Neuron (in vitro differentiated cells): ENCODE measurements at regions not wholly inside any gene's neighbourhood (a gene's known extent, or its start where the extent isn't known, plus 50 kb on each side); places are given as distances from the start of the nearest gene placed in this dataset.

Experiments used
- H2AFZ ChIP-seq: one replicate; pipeline ENCODE4 v1.6.1; 2013; ENCODE audit warnings: low read depth, mild to moderate bottlenecking, inconsistent platforms, low read length, moderate library complexity
- H3K27me3 ChIP-seq: one replicate; pipeline ENCODE4 v1.6.1; 2013; ENCODE audit warnings: low read length; ENCODE audit not compliant: insufficient read depth
- H3K36me3 ChIP-seq: one replicate; pipeline ENCODE4 v1.6.1; 2013; ENCODE audit warnings: low read length; ENCODE audit not compliant: insufficient read depth
- H3K4me1 ChIP-seq: one replicate; pipeline ENCODE4 v1.6.1; 2013; ENCODE audit warnings: low read length; ENCODE audit not compliant: insufficient read depth
- H3K4me3 ChIP-seq: 2 replicates; pipeline ENCODE4 v1.5.1; 2013; ENCODE audit warnings: mild to moderate bottlenecking, low read length, moderate library complexity
- H3K9me3 ChIP-seq: one replicate; pipeline ENCODE4 v1.6.1; 2013; ENCODE audit warnings: low read length

- no peaks in the 10 kb centered on the region for H3K27me3 ChIP-seq
- no peaks in the 10 kb centered on the region for H3K9me3 ChIP-seq
- H2AFZ ChIP-seq: no peak overlapping the region
- no peak overlapping the region for H3K4me3 ChIP-seq
- H3K4me1 ChIP-seq: peaks cover 12% of the 10 kb centered on the region
- H3K36me3 ChIP-seq: no peaks in the 10 kb centered on the region
These were observed 116.8 kb upstream of the FIGN start for GRCh38 chr2:163852616-163853015.

GRCh38 chr2:163849756-163850435 is 114.1 kb upstream of the FIGN start:
- no peaks in the 10 kb centered on the region for H3K9me3 ChIP-seq
- no peaks in the 10 kb centered on the region for H3K36me3 ChIP-seq
- peaks cover 12% of the 10 kb centered on the region for H3K4me1 ChIP-seq
- H3K27me3 ChIP-seq: no peaks in the 10 kb centered on the region
- peak overlapping the region; percentile 30 for H2AFZ ChIP-seq
- no peak overlapping the region for H3K4me3 ChIP-seq

GRCh38 chr2:163838890-163839289 is 103.1 kb upstream of the FIGN start:
- no peaks in the 10 kb centered on the region for H3K9me3 ChIP-seq
- no peak overlapping the region for H2AFZ ChIP-seq
- no peaks in the 10 kb centered on the region for H3K27me3 ChIP-seq
- H3K4me1 ChIP-seq: peaks cover 3% of the 10 kb centered on the region
- H3K36me3 ChIP-seq: no peaks in the 10 kb centered on the region
- no peak overlapping the region for H3K4me3 ChIP-seq

- Histone ChIP-seq H3K4me3 (no peak overlapping the region), H3K36me3 (no peaks in the 10 kb centered on the region), H2AFZ (no peak overlapping the region), H3K9me3 (no peaks in the 10 kb centered on the region), H3K4me1 (peaks cover 13% of the 10 kb centered on the region), H3K27me3 (no peaks in the 10 kb centered on the region)
These were observed 100.4 kb upstream of the FIGN start for GRCh38 chr2:163836167-163836566.

- H2AFZ ChIP-seq: no peak overlapping the region
- no peaks in the 10 kb centered on the region for H3K9me3 ChIP-seq
- H3K4me3 ChIP-seq: no peak overlapping the region
- H3K36me3 ChIP-seq: no peaks in the 10 kb centered on the region
- peaks cover 13% of the 10 kb centered on the region for H3K4me1 ChIP-seq
- no peaks in the 10 kb centered on the region for H3K27me3 ChIP-seq
These were observed 99.0 kb upstream of the FIGN start for GRCh38 chr2:163834841-163835240.

GRCh38 chr2:163834221-163834620 is 98.4 kb upstream of the FIGN start:
- Histone ChIP-seq H3K27me3 (no peaks in the 10 kb centered on the region), H2AFZ (no peak overlapping the region), H3K4me1 (peaks cover 13% of the 10 kb centered on the region), H3K9me3 (no peaks in the 10 kb centered on the region), H3K4me3 (no peak overlapping the region), H3K36me3 (no peaks in the 10 kb centered on the region)

GRCh38 chr2:163828771-163829170 is 93.0 kb upstream of the FIGN start:
- H3K9me3 ChIP-seq: peaks cover 2% of the 10 kb centered on the region
- H3K36me3 ChIP-seq: no peaks in the 10 kb centered on the region
- H3K4me3 ChIP-seq: no peak overlapping the region
- H2AFZ ChIP-seq: no peak overlapping the region
- peaks cover 8% of the 10 kb centered on the region for H3K4me1 ChIP-seq
- no peaks in the 10 kb centered on the region for H3K27me3 ChIP-seq

- no peak overlapping the region for H3K4me3 ChIP-seq
- no peaks in the 10 kb centered on the region for H3K27me3 ChIP-seq
- no peaks in the 10 kb centered on the region for H3K36me3 ChIP-seq
- peaks cover 2% of the 10 kb centered on the region for H3K9me3 ChIP-seq
- H3K4me1 ChIP-seq: no peaks in the 10 kb centered on the region
- H2AFZ ChIP-seq: no peak overlapping the region
These were observed 86.2 kb upstream of the FIGN start for GRCh38 chr2:163822033-163822432.

GRCh38 chr2:163812926-163813520 is 77.2 kb upstream of the FIGN start:
- Histone ChIP-seq H2AFZ (no peak overlapping the region), H3K4me3 (no peak overlapping the region), H3K4me1 (peaks cover 8% of the 10 kb centered on the region), H3K27me3 (no peaks in the 10 kb centered on the region), H3K9me3 (no peaks in the 10 kb centered on the region), H3K36me3 (no peaks in the 10 kb centered on the region)

GRCh38 chr2:163808406-163808805 is 72.6 kb upstream of the FIGN start:
- Histone ChIP-seq H3K4me3 (no peak overlapping the region), H2AFZ (no peak overlapping the region), H3K4me1 (peaks cover 10% of the 10 kb centered on the region), H3K36me3 (no peaks in the 10 kb centered on the region), H3K27me3 (no peaks in the 10 kb centered on the region), H3K9me3 (no peaks in the 10 kb centered on the region)

- no peaks in the 10 kb centered on the region for H3K27me3 ChIP-seq
- H3K4me1 ChIP-seq: peaks cover 15% of the 10 kb centered on the region
- no peak overlapping the region for H3K4me3 ChIP-seq
- no peaks in the 10 kb centered on the region for H3K36me3 ChIP-seq
- no peak overlapping the region for H2AFZ ChIP-seq
- H3K9me3 ChIP-seq: no peaks in the 10 kb centered on the region
These were observed 66.5 kb upstream of the FIGN start for GRCh38 chr2:163802284-163802683.

- peak overlapping the region; percentile 60 for H2AFZ ChIP-seq
- no peak overlapping the region for H3K4me3 ChIP-seq
These were observed 65.7 kb upstream of the FIGN start for GRCh38 chr2:163801486-163801885.

GRCh38 chr2:163800951-163801381 is 65.2 kb upstream of the FIGN start:
- Histone ChIP-seq H3K4me3 (no peak overlapping the region), H2AFZ (peak overlapping the region; percentile 60), H3K4me1 (peaks cover 15% of the 10 kb centered on the region), H3K27me3 (no peaks in the 10 kb centered on the region), H3K36me3 (no peaks in the 10 kb centered on the region), H3K9me3 (no peaks in the 10 kb centered on the region)

More at GRCh38 chr2:163801486-163801885, 65.7 kb upstream of the FIGN start:
- Histone ChIP-seq H3K9me3 (no peaks in the 10 kb centered on the region), H3K36me3 (no peaks in the 10 kb centered on the region), H3K4me1 (peaks cover 15% of the 10 kb centered on the region), H3K27me3 (no peaks in the 10 kb centered on the region)

GRCh38 chr2:163799807-163800206 is 64.0 kb upstream of the FIGN start:
- no peaks in the 10 kb centered on the region for H3K36me3 ChIP-seq
- H3K4me3 ChIP-seq: no peak overlapping the region
- H3K4me1 ChIP-seq: peaks cover 15% of the 10 kb centered on the region
- H2AFZ ChIP-seq: no peak overlapping the region
- H3K27me3 ChIP-seq: no peaks in the 10 kb centered on the region
- no peaks in the 10 kb centered on the region for H3K9me3 ChIP-seq
